ENCODE measurements at regions not wholly inside any gene's neighbourhood (a gene's known extent, or its start where the extent isn't known, plus 50 kb on each side); places are given as distances from the start of the nearest gene placed in this dataset.

- TF ChIP-seq CTCF (conservative IDR thresholded peaks at IDR 0.05; ENCODE audit: low read depth, low read length) (no peak), EZH2 (IDR thresholded peaks at IDR 0.05; ENCODE audit: low read length, unreplicated experiment) (no peak), EZH2phosphoT487 (IDR thresholded peaks at IDR 0.05; ENCODE audit: borderline replicate concordance, low read length) (no peak)
These were observed 730.8 kb downstream of the EFNB2 start for GRCh38 chr13:105804561-105805190.
